Gastroesophageal sphincter (tissue), 4 donors: ENCODE measurements at regions not wholly inside any gene's neighbourhood (a gene's known extent, or its start where the extent isn't known, plus 50 kb on each side); places are given as distances from the start of the nearest gene placed in this dataset.

Experiments
- ATAC-seq: fragments of 150-250 bp; one replicate; pipeline ENCODE4 v1.9.1; 2016; ENCODE audit warnings: mild to moderate bottlenecking, moderate library complexity
- H3K27ac ChIP-seq, 4 donors: fragments of 200-600 bp; sonication (generic) in 3 of 4; 1 replicate in 3 of 4; 2 replicates in 1 of 4; pipeline ENCODE4 v1.5.1; 2016 to 2019
- H3K27me3 ChIP-seq: fragments of 200-600 bp; sonication (generic); one replicate; pipeline ENCODE4 v1.5.1; 2019
- H3K36me3 ChIP-seq, 2 donors: fragments of 200-600 bp; sonication (generic); one replicate each; pipeline ENCODE4 v1.5.1; 2019; ENCODE audit warnings: control low read depth in 1 of 2
- H3K4me1 ChIP-seq, 3 donors: fragments of 200-600 bp; sonication (generic); 1 replicate in 2 of 3; 2 replicates in 1 of 3; pipeline ENCODE4 v1.5.1; 2016 to 2019; ENCODE audit warnings: control low read depth in 2 of 3
- H3K4me3 ChIP-seq, 2 donors: fragments of 200-600 bp; sonication (generic); one replicate each; pipeline ENCODE4 v1.5.1; 2019; ENCODE audit warnings: mild to moderate bottlenecking in 1 of 2, moderate library complexity in 1 of 2
- H3K9me3 ChIP-seq, 3 donors: fragments of 200-600 bp; sonication (generic); one replicate each; pipeline ENCODE4 v1.5.1; 2017 to 2019; ENCODE audit warnings: control low read depth in 2 of 3
- CTCF ChIP-seq, 4 experiments: fragments of 200-600 bp in 2 of 4; fragments of 450-650 bp in 2 of 4; sonication (generic) in 1 of 4; IDR thresholded peaks; one replicate each; pipeline ENCODE4 v1.5.1; 2017 to 2019; ENCODE audit warnings: antibody characterized with exemption in 4 of 4, mild to moderate bottlenecking in 2 of 4, moderate library complexity in 2 of 4
- EP300 ChIP-seq: sonication (generic); formaldehyde crosslinking; IDR thresholded peaks from one replicate; pipeline ENCODE4 v1.6.1; 2017; ENCODE audit warnings: antibody characterized with exemption, mild to moderate bottlenecking
- POLR2A ChIP-seq, 2 donors: fragments of 450-650 bp; IDR thresholded peaks; one replicate each; pipeline ENCODE4 v1.6.1; 2017; ENCODE audit warnings: antibody characterized with exemption in 2 of 2, mild to moderate bottlenecking in 2 of 2, moderate library complexity in 1 of 2
- POLR2AphosphoS5 ChIP-seq: sonication (generic); formaldehyde crosslinking; IDR thresholded peaks from one replicate; pipeline ENCODE4 v1.6.1; 2017; ENCODE audit warnings: antibody characterized with exemption
- WGBS, 2 donors: methylation state at CpG; one replicate each; pipeline ENCODE4 v1.1.5; 2018; ENCODE audit warnings: low coverage in 1 of 2; 5-methylcytosine and 5-hydroxymethylcytosine counted together

- WGBS, 2 donors, result 89 to 100% methylated on average over 3 of the region's 3 CpGs
- Histone ChIP-seq H3K27ac (no peak overlapping the region), H3K4me3 (no peak overlapping the region), H3K36me3 (no peaks in the 10 kb centered on the region), H3K9me3 (no peaks in the 10 kb centered on the region), H3K4me1 (no peaks in the 10 kb centered on the region), H3K27me3 (no peaks in the 10 kb centered on the region)
- TF ChIP-seq POLR2A (IDR thresholded peaks at IDR 0.05) (no peak), CTCF (IDR thresholded peaks at IDR 0.05) (no peak), EP300 (no peak), POLR2AphosphoS5 (no peak)
- no peak for ATAC-seq
Observed at GRCh38 chr5:30856242-30856641, 337.2 kb upstream of the CDH6 start.

GRCh38 chr5:30853158-30853557, 340.3 kb upstream of the CDH6 start:
- H3K4me1 ChIP-seq, result no peaks in the 10 kb centered on the region
- H3K27ac ChIP-seq, result no peak overlapping the region
- TF ChIP-seq POLR2A (IDR thresholded peaks at IDR 0.05), result no peak
- no peak for TF ChIP-seq POLR2AphosphoS5
- no peak for TF ChIP-seq EP300
- no peak for TF ChIP-seq CTCF (IDR thresholded peaks at IDR 0.05)
- H3K4me3 ChIP-seq, result no peak overlapping the region
- no peaks in the 10 kb centered on the region for H3K9me3 ChIP-seq
- no peak for ATAC-seq
- H3K27me3 ChIP-seq, result no peaks in the 10 kb centered on the region
- H3K36me3 ChIP-seq, result no peaks in the 10 kb centered on the region

- TF ChIP-seq POLR2A (IDR thresholded peaks at IDR 0.05) (no peak), CTCF (IDR thresholded peaks at IDR 0.05) (no peak), EP300 (no peak), POLR2AphosphoS5 (no peak)
- Histone ChIP-seq H3K4me1 (peaks cover 0 to 5% (median 0%) of the 10 kb centered on the region in 3 donors), H3K9me3 (no peaks in the 10 kb centered on the region), H3K27me3 (no peaks in the 10 kb centered on the region), H3K27ac (no peak overlapping the region), H3K4me3 (no peak overlapping the region), H3K36me3 (no peaks in the 10 kb centered on the region)
- WGBS, 2 donors, result 100% methylated on average over 2 of the region's 2 CpGs
- ATAC-seq, result no peak
Observed at GRCh38 chr5:30850866-30851265, 342.6 kb upstream of the CDH6 start.

GRCh38 chr5:30849931-30850710, 343.4 kb upstream of the CDH6 start:
- H3K4me1 ChIP-seq, result peaks cover 0 to 5% (median 0%) of the 10 kb centered on the region in 3 donors
- 78 to 92% methylated on average over 5 of the region's 6 CpGs for WGBS, 2 donors

More at GRCh38 chr5:30849931-30850710, 343.4 kb upstream of the CDH6 start:
- no peak for TF ChIP-seq POLR2A (IDR thresholded peaks at IDR 0.05)
- TF ChIP-seq EP300, result no peak
- no peak for TF ChIP-seq POLR2AphosphoS5
- no peak for TF ChIP-seq CTCF (IDR thresholded peaks at IDR 0.05)
- ATAC-seq, result no peak
- Histone ChIP-seq H3K9me3 (no peaks in the 10 kb centered on the region), H3K36me3 (no peaks in the 10 kb centered on the region), H3K27me3 (no peaks in the 10 kb centered on the region), H3K4me3 (no peak overlapping the region), H3K27ac (no peak overlapping the region)
